ENCODE measurements at regions not wholly inside any gene's neighbourhood (a gene's known extent, or its start where the extent isn't known, plus 50 kb on each side); places are given as distances from the start of the nearest gene placed in this dataset.

- TF ChIP-seq CTCF (IDR thresholded peaks at IDR 0.05) = no peak
- TF ChIP-seq POLR2A (IDR thresholded peaks at IDR 0.05) = no peak
- TF ChIP-seq EP300 (IDR thresholded peaks at IDR 0.05) = no peak
Measured at GRCh38 chr4:74615411-74615810, 170.5 kb downstream of the AREG start.

All from gastroesophageal sphincter (tissue), 3 donors.